Mesothelial cell of epicardium (in vitro differentiated cells): ENCODE measurements at regions not wholly inside any gene's neighbourhood (a gene's known extent, or its start where the extent isn't known, plus 50 kb on each side); places are given as distances from the start of the nearest gene placed in this dataset.

Experiments used
- DNase-seq, 2 experiments: peaks; one replicate each; pipeline ENCODE4 v3.0.0; 2021; ENCODE audit warnings: low spot score in 2 of 2; ENCODE audit not compliant: unreplicated experiment in 2 of 2
- H3K27ac Mint-ChIP-seq: 2 replicates; pipeline ENCODE4 v1.8.0; 2021; ENCODE audit warnings: mixed read lengths
- H3K27me3 Mint-ChIP-seq: 2 replicates; pipeline ENCODE4 v1.8.0; 2021; ENCODE audit warnings: low read depth, mixed read lengths
- H3K36me3 Mint-ChIP-seq: 2 replicates; pipeline ENCODE4 v1.8.0; 2021; ENCODE audit warnings: mixed read lengths
- H3K4me1 Mint-ChIP-seq: 2 replicates; pipeline ENCODE4 v1.8.0; 2021; ENCODE audit warnings: mixed read lengths
- H3K4me3 Mint-ChIP-seq: 2 replicates; pipeline ENCODE4 v1.8.0; 2021; ENCODE audit warnings: mild to moderate bottlenecking, moderate library complexity, mixed read lengths
- H3K9me3 Mint-ChIP-seq: 2 replicates; pipeline ENCODE4 v1.8.0; 2021; ENCODE audit warnings: mixed read lengths
- CTCF ChIP-seq: fragments of 200-600 bp; sonication (generic); IDR thresholded peaks from one replicate; pipeline ENCODE4 v1.5.0; 2021; ENCODE audit warnings: antibody characterized with exemption; ENCODE audit not compliant: unreplicated experiment

- H3K9me3 Mint-ChIP-seq: no peaks in the 10 kb centered on the region
- peaks cover 25% of the 10 kb centered on the region for H3K27me3 Mint-ChIP-seq
- no peak for DNase-seq
- H3K27ac Mint-ChIP-seq: no peak overlapping the region
- no peak for TF ChIP-seq CTCF
- H3K4me3 Mint-ChIP-seq: no peak overlapping the region
- no peaks in the 10 kb centered on the region for H3K36me3 Mint-ChIP-seq
- peaks cover 15% of the 10 kb centered on the region for H3K4me1 Mint-ChIP-seq
Observed at GRCh38 chr11:45563810-45564209, 101.6 kb downstream of the CHST1 start.

GRCh38 chr11:45563171-45563570 is 102.3 kb downstream of the CHST1 start:
- no peak for TF ChIP-seq CTCF
- peaks cover 20% of the 10 kb centered on the region for H3K27me3 Mint-ChIP-seq
- peaks cover 15% of the 10 kb centered on the region for H3K4me1 Mint-ChIP-seq
- H3K4me3 Mint-ChIP-seq: no peak overlapping the region
- no peak for DNase-seq
- H3K9me3 Mint-ChIP-seq: no peaks in the 10 kb centered on the region
- no peaks in the 10 kb centered on the region for H3K36me3 Mint-ChIP-seq
- H3K27ac Mint-ChIP-seq: no peak overlapping the region

DNA sequence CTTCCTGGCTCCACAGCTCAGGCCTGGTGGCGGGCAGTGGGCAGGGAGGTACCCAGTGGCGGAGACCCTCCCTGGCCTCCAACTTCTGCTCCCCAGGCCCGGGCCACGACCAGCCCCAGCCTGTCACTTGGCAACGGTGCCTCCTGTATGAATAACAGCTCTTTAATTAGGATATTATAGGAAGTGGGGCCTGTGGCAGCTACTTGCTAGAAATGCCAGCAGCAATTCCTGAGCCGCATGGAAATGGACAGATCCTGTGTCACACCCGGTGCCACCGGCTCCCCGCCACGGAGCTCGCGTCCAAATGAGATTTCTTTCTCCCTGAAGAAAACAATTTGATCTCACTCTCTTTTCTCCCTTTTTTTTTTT is 104.5 kb downstream of the CHST1 start:
- Mint-ChIP-seq H3K4me1 (peaks cover 15% of the 10 kb centered on the region), H3K27me3 (peaks cover 30% of the 10 kb centered on the region), H3K27ac (no peak overlapping the region), H3K9me3 (no peaks in the 10 kb centered on the region), H3K36me3 (no peaks in the 10 kb centered on the region), H3K4me3 (no peak overlapping the region)
- no peak for DNase-seq
- TF ChIP-seq CTCF: no peak

GRCh38 chr11:45560155-45560912 is 105.1 kb downstream of the CHST1 start:
- Mint-ChIP-seq H3K27me3 (peaks cover 32% of the 10 kb centered on the region), H3K27ac (peak overlapping the region; percentile 61), H3K4me3 (no peak overlapping the region), H3K9me3 (no peaks in the 10 kb centered on the region), H3K4me1 (peaks cover 15% of the 10 kb centered on the region), H3K36me3 (no peaks in the 10 kb centered on the region)
- TF ChIP-seq CTCF: no peak
- no peak for DNase-seq

GRCh38 chr11:45556851-45557707 is 108.3 kb downstream of the CHST1 start:
- Mint-ChIP-seq H3K4me3 (no peak overlapping the region), H3K27ac (no peak overlapping the region), H3K36me3 (no peaks in the 10 kb centered on the region), H3K4me1 (peaks cover 15% of the 10 kb centered on the region), H3K27me3 (peaks cover 15% of the 10 kb centered on the region), H3K9me3 (no peaks in the 10 kb centered on the region)
- no peak for TF ChIP-seq CTCF
- no peak for DNase-seq
